Fibroblast of mammary gland (primary cell): ENCODE measurements at regions not wholly inside any gene's neighbourhood (a gene's known extent, or its start where the extent isn't known, plus 50 kb on each side); places are given as distances from the start of the nearest gene placed in this dataset.

Experiments
- DNase-seq: peaks from one replicate; pipeline ENCODE4 v3.0.0-alpha.2; 2010; ENCODE audit warnings: low read depth
- H3K4me3 ChIP-seq: 2 replicates; pipeline ENCODE4 v1.5.1; 2011; ENCODE audit warnings: low read depth, mild to moderate bottlenecking, low read length, moderate library complexity; ENCODE audit not compliant: control insufficient read depth
- CTCF ChIP-seq: conservative IDR thresholded peaks from 2 replicates; pipeline ENCODE4 v1.5.1; 2011; ENCODE audit warnings: low read depth, low read length, inconsistent platforms; ENCODE audit not compliant: control insufficient read depth, insufficient read depth

- DNase-seq: no peak
- TF ChIP-seq CTCF: no peak
- no peak overlapping the region for H3K4me3 ChIP-seq
Observed at GRCh38 chr5:103793595-103794182, 231.1 kb upstream of the NUDT12 start.

- peak; percentile 1 for DNase-seq
- no peak for TF ChIP-seq CTCF
- no peak overlapping the region for H3K4me3 ChIP-seq
Observed at GRCh38 chr5:103785569-103785968, 223.0 kb upstream of the NUDT12 start.

- no peak for TF ChIP-seq CTCF
- no peak overlapping the region for H3K4me3 ChIP-seq
- DNase-seq: no peak
Observed at GRCh38 chr5:103783669-103784068, 221.1 kb upstream of the NUDT12 start.

- no peak for TF ChIP-seq CTCF
- DNase-seq: no peak
- H3K4me3 ChIP-seq: no peak overlapping the region
Observed at GRCh38 chr5:103780794-103781193, 218.2 kb upstream of the NUDT12 start.

- H3K4me3 ChIP-seq: no peak overlapping the region
- no peak for DNase-seq
- TF ChIP-seq CTCF: no peak
Observed at GRCh38 chr5:103774721-103775120, 212.1 kb upstream of the NUDT12 start.

- H3K4me3 ChIP-seq: no peak overlapping the region
- no peak for DNase-seq
- no peak for TF ChIP-seq CTCF
Observed at GRCh38 chr5:103772248-103772647, 209.7 kb upstream of the NUDT12 start.

GRCh38 chr5:103764403-103764802, 201.8 kb upstream of the NUDT12 start:
- no peak for DNase-seq

More at GRCh38 chr5:103764403-103764802, 201.8 kb upstream of the NUDT12 start:
- no peak overlapping the region for H3K4me3 ChIP-seq
- TF ChIP-seq CTCF: no peak
